K562 (cell line): ENCODE measurements at regions not wholly inside any gene's neighbourhood (a gene's known extent, or its start where the extent isn't known, plus 50 kb on each side); places are given as distances from the start of the nearest gene placed in this dataset.

Experiments used
- ATAC-seq: fragments of 200-7000 bp; cut with Tn5 transposase; 3 replicates; pipeline ENCODE4 v1.9.1; 2020; ENCODE audit warnings: moderate library complexity
- BruUV-seq: library from RNA; stranded (reverse); fragments of 400-500 nt; replicated peaks from 2 replicates; lab custom pipeline; 2021; lab: Mats Ljungman, UMichigan
- CTCF ChIA-PET: fragments of 300-600 bp; formaldehyde crosslinking; extraction: SDS; loops from one replicate; lab custom pipeline; 2021; ENCODE audit warnings: low intra/inter-chr PET ratio; lab: Yijun Ruan, JAX
- POLR2A ChIA-PET: fragments of 300-600, 350-650 bp; sonication (Branson Sonifier 250); formaldehyde crosslinking; extraction: SDS; loops from one replicate; lab custom pipeline; 2021; ENCODE audit warnings: antibody characterized with exemption, inconsistent platforms; lab: Yijun Ruan, JAX
- DNase-seq, 4 experiments: peaks; one replicate each; pipeline versions ENCODE4 v3.0.0 to v3.0.0-alpha.2; 2011 to 2018; ENCODE audit warnings: low spot score in 3 of 4, mixed read lengths in 3 of 4; ENCODE audit errors: extremely low read depth in 1 of 4
- FAIRE-seq: peaks from 2 replicates; lab custom pipeline; 2011; peaks lifted over from hg19 to GRCh38; lab: Jason Lieb, UNC
- H2AFZ ChIP-seq: 2 replicates; pipeline ENCODE4 v1.6.0; 2011; ENCODE audit warnings: low read depth, low read length, control low read depth, inconsistent platforms
- H3K27ac ChIP-seq: fragments of 200-600 bp; 3 replicates; pipeline ENCODE4 v1.8.0; 2011; ENCODE audit warnings: low read depth, mild to moderate bottlenecking, control low read depth, inconsistent platforms, low read length, moderate library complexity, mixed read lengths; ENCODE audit errors: extremely low read depth
- H3K27me3 ChIP-seq, 2 experiments: fragments of 300-600 bp in 1 of 2; 2 replicates in 1 of 2; 3 replicates in 1 of 2; pipeline versions ENCODE4 v1.6.0 to v1.8.0; 2011; ENCODE audit warnings: inconsistent platforms in 2 of 2, low read length in 2 of 2, mild to moderate bottlenecking in 1 of 2, mixed read lengths in 1 of 2, moderate library complexity in 1 of 2; ENCODE audit not compliant: control insufficient read depth in 2 of 2, insufficient read depth in 2 of 2
- H3K36me3 ChIP-seq: fragments of 300-600 bp; 3 replicates; pipeline ENCODE4 v1.8.0; 2011; ENCODE audit warnings: mild to moderate bottlenecking, low read length, inconsistent platforms; ENCODE audit not compliant: control insufficient read depth, insufficient read depth
- H3K4me1 ChIP-seq, 2 experiments: fragments of 200-600 bp in 1 of 2; replicated peaks in 1 of 2; 2 replicates in 1 of 2; 3 replicates in 1 of 2; pipeline versions ENCODE4 v1.5.1 to v1.8.0; 2011; ENCODE audit warnings: inconsistent platforms in 2 of 2, low read length in 2 of 2, mild to moderate bottlenecking in 1 of 2, mixed read lengths in 1 of 2, moderate library complexity in 1 of 2; ENCODE audit not compliant: control insufficient read depth in 2 of 2, insufficient read depth in 2 of 2
- H3K4me2 ChIP-seq: 2 replicates; pipeline ENCODE4 v1.6.1; 2011; ENCODE audit warnings: low read length, control low read depth, inconsistent platforms, mixed read lengths; ENCODE audit not compliant: insufficient read depth
- H3K4me3 ChIP-seq: fragments of 200-600 bp; sonication (generic), shearing (Covaris generic); 2 replicates; pipeline ENCODE4 v1.5.1; 2016; ENCODE audit warnings: control low read depth, inconsistent platforms
- H3K79me2 ChIP-seq: fragments of 200-600 bp; 3 replicates; pipeline ENCODE4 v1.8.0; 2011; ENCODE audit warnings: low read length, inconsistent platforms; ENCODE audit not compliant: control insufficient read depth, insufficient read depth
- H3K9ac ChIP-seq, 2 experiments: 2 replicates each; pipeline versions ENCODE4 v1.6.0 to v1.6.1; 2011; ENCODE audit warnings: low read depth in 2 of 2, low read length in 2 of 2, control low read depth in 1 of 2, inconsistent platforms in 1 of 2, mild to moderate bottlenecking in 1 of 2, mixed read lengths in 1 of 2; ENCODE audit not compliant: insufficient read depth in 1 of 2
- H3K9me1 ChIP-seq: one replicate; pipeline ENCODE4 v1.6.0; 2011; ENCODE audit warnings: inconsistent platforms, mild to moderate bottlenecking, low read length, moderate library complexity; ENCODE audit not compliant: control insufficient read depth, insufficient read depth
- H3K9me3 ChIP-seq: replicated peaks from 2 replicates; pipeline ENCODE4 v1.5.1; 2011; ENCODE audit warnings: low read depth, low read length, inconsistent platforms; ENCODE audit not compliant: control insufficient read depth, insufficient read depth
- H4K20me1 ChIP-seq: replicated peaks from 2 replicates; pipeline ENCODE4 v1.6.1; 2011; ENCODE audit warnings: low read length, inconsistent platforms, mixed read lengths; ENCODE audit not compliant: control insufficient read depth, insufficient read depth
- CUX1 ChIP-seq: fragments of 200-800 bp; sonication (Bioruptor generic); IDR thresholded peaks from 2 replicates; pipeline ENCODE4 v1.6.1; 2016; ENCODE audit warnings: missing genetic modification characterization, missing compliant biosample characterization
- FOXA1 ChIP-seq: fragments of 450-650 bp; IDR thresholded peaks from 2 replicates; pipeline ENCODE4 v1.6.1; 2016; ENCODE audit warnings: mild to moderate bottlenecking, borderline replicate concordance
- FOXO4 ChIP-seq: fragments of 450-650 bp; formaldehyde crosslinking; IDR thresholded peaks from 2 replicates; pipeline ENCODE4 v1.4.0; 2020; ENCODE audit warnings: mild to moderate bottlenecking, moderate library complexity
- GABPA ChIP-seq: fragments of 200-800 bp; sonication (Bioruptor generic); conservative IDR thresholded peaks from 2 replicates; pipeline ENCODE4 v1.6.1; 2016; ENCODE audit warnings: low read depth, missing genetic modification characterization, missing compliant biosample characterization
- KLF6 ChIP-seq: fragments of 250-450 bp; sonication (Bioruptor Pico); IDR thresholded peaks from 2 replicates; pipeline ENCODE4 v1.4.0; 2020; ENCODE audit warnings: mild to moderate bottlenecking, moderate library complexity, borderline replicate concordance
- MYNN ChIP-seq, 2 experiments: sonication (generic); formaldehyde crosslinking in 1 of 2; IDR thresholded peaks; 2 replicates each; pipeline versions ENCODE4 v1.5.0 to v1.6.1; 2016 to 2020; ENCODE audit warnings: antibody characterized with exemption in 1 of 2, missing genetic modification reagents in 1 of 2
- PPARD ChIP-seq: fragments of 250-450 bp; sonication (Bioruptor Pico); IDR thresholded peaks from 2 replicates; pipeline ENCODE4 v1.8.0; 2022; ENCODE audit warnings: inconsistent platforms, mild to moderate bottlenecking, moderate library complexity
- TAF1 ChIP-seq: IDR thresholded peaks from 2 replicates; pipeline ENCODE4 v1.6.1; 2011; ENCODE audit warnings: mild to moderate bottlenecking, low read length, moderate library complexity; ENCODE audit not compliant: insufficient read depth, control insufficient read depth, severe bottlenecking; ENCODE audit errors: extremely low read depth
- ZNF76 ChIP-seq: fragments of 250-450 bp; sonication (Bioruptor Pico); IDR thresholded peaks from 2 replicates; pipeline ENCODE4 v1.4.0; 2020; ENCODE audit warnings: mild to moderate bottlenecking, moderate library complexity, borderline replicate concordance
- WGBS: fragments of 100-300 bp; shearing (Covaris generic); methylation state at CpG from one replicate; pipeline ENCODE4 v1.1.6; 2016; ENCODE audit warnings: low coverage, mixed read lengths; ENCODE audit not compliant: insufficient coverage; ENCODE audit errors: missing lambda C conversion rate; 5-methylcytosine and 5-hydroxymethylcytosine counted together
- in situ Hi-C: fragments of 300-500 bp; cut with MboI; formaldehyde crosslinking; loops from 4 replicates; pipeline ENCODE4 v1.15.0; 2018; ENCODE audit warnings: inconsistent platforms, mixed read lengths
- intact Hi-C: fragments of 100-400 bp; cut with micrococcal nuclease; formaldehyde crosslinking; loops from 2 replicates; pipeline ENCODE4 v1.14.2; 2022

- TF ChIP-seq KLF6 (CRISPR knock-in tag), result no peak
Observed at GRCh38 chr1:98437011-98437410, 224.5 kb upstream of the SNX7 start (continued).

- BruUV-seq, result no TSS peak
- CTCF ChIA-PET, result no interaction called here
Observed at GRCh38 chr1:98429965-98430443, 231.5 kb upstream of the SNX7 start.

More at GRCh38 chr1:98429965-98430443, 231.5 kb upstream of the SNX7 start:
- Histone ChIP-seq H3K4me1 (no peaks in the 10 kb centered on the region), H3K27me3 (no peaks in the 10 kb centered on the region), H3K9ac (no peak overlapping the region), H3K9me3 (peaks cover 3% of the 10 kb centered on the region; the same call in 1 of the 2 replicates), H2AFZ (no peak overlapping the region), H3K4me2 (no peak overlapping the region), H3K79me2 (no peaks in the 10 kb centered on the region), H3K4me3 (no peak overlapping the region), H3K36me3 (no peaks in the 10 kb centered on the region), H4K20me1 (no peaks in the 10 kb centered on the region), H3K27ac (no peak overlapping the region), H3K9me1 (no peaks in the 10 kb centered on the region)
- in situ Hi-C loops (no loop called here), intact Hi-C loops (no loop called here)
- WGBS, result 3% methylated on average over 2 of the region's 2 CpGs
- POLR2A ChIA-PET, result no interaction called here
- ATAC-seq (no peak), DNase-seq (no peak), FAIRE-seq (no peak)
- TF ChIP-seq GABPA (tag) (no peak), FOXO4 (CRISPR knock-in tag) (no peak), FOXA1 (no peak), PPARD (CRISPR knock-in tag) (no peak), TAF1 (no peak), ZNF76 (no peak), CUX1 (CRISPR knock-in tag) (no peak), MYNN (IDR thresholded peaks at IDR 0.05) (no peak), MYNN (CRISPR knock-in tag; IDR thresholded peaks at IDR 0.05) (no peak)
